Type B pancreatic cell (in vitro differentiated cells): ENCODE measurements at regions not wholly inside any gene's neighbourhood (a gene's known extent, or its start where the extent isn't known, plus 50 kb on each side); places are given as distances from the start of the nearest gene placed in this dataset.

Source experiments
- DNase-seq: peaks from one replicate; pipeline ENCODE4 v3.0.0; 2021; ENCODE audit warnings: mixed read lengths; ENCODE audit not compliant: unreplicated experiment; ENCODE audit errors: extremely low spot score
- H3K27ac Mint-ChIP-seq: 2 replicates; pipeline ENCODE4 v1.8.0; 2021; ENCODE audit warnings: mild to moderate bottlenecking, mixed read lengths
- H3K27me3 Mint-ChIP-seq: 2 replicates; pipeline ENCODE4 v1.8.0; 2021; ENCODE audit warnings: mixed read lengths
- H3K36me3 Mint-ChIP-seq: 2 replicates; pipeline ENCODE4 v1.8.0; 2021; ENCODE audit warnings: mixed read lengths
- H3K4me1 Mint-ChIP-seq: one replicate; pipeline ENCODE4 v1.8.0; 2021; ENCODE audit warnings: mixed read lengths; ENCODE audit not compliant: unreplicated experiment
- H3K4me3 Mint-ChIP-seq: 2 replicates; pipeline ENCODE4 v1.8.0; 2021; ENCODE audit warnings: mild to moderate bottlenecking, mixed read lengths
- H3K9me3 Mint-ChIP-seq: 2 replicates; pipeline ENCODE4 v1.8.0; 2021; ENCODE audit warnings: mixed read lengths
- CTCF ChIP-seq: fragments of 200-600 bp; sonication (generic); conservative IDR thresholded peaks from 2 replicates; pipeline ENCODE4 v1.5.0; 2021; ENCODE audit warnings: antibody characterized with exemption, mild to moderate bottlenecking

GRCh38 chr1:192758492-192758891 is 50.3 kb upstream of the RGS2 start:
- no peaks in the 10 kb centered on the region for H3K36me3 Mint-ChIP-seq
- no peak for DNase-seq
- no peaks in the 10 kb centered on the region for H3K9me3 Mint-ChIP-seq
- H3K4me3 Mint-ChIP-seq = no peak overlapping the region
- no peaks in the 10 kb centered on the region for H3K4me1 Mint-ChIP-seq
- H3K27me3 Mint-ChIP-seq = no peaks in the 10 kb centered on the region
- H3K27ac Mint-ChIP-seq = no peak overlapping the region
- no peak for TF ChIP-seq CTCF
